ENCODE measurements at regions not wholly inside any gene's neighbourhood (a gene's known extent, or its start where the extent isn't known, plus 50 kb on each side); places are given as distances from the start of the nearest gene placed in this dataset.

- no peak for DNase-seq (ENCODE audit: low read depth)
Observed at GRCh38 chr13:85469320-85469719, 329.9 kb downstream of the SLITRK6 start.

- DNase-seq (ENCODE audit: low read depth): no peak
Observed at GRCh38 chr13:85462792-85463425, 336.3 kb downstream of the SLITRK6 start.

GRCh38 chr13:85461621-85462020, 337.6 kb downstream of the SLITRK6 start:
- no peak for DNase-seq (ENCODE audit: low read depth)

- no peak for DNase-seq (ENCODE audit: low read depth)
Observed at GRCh38 chr13:85445534-85445933, 353.7 kb downstream of the SLITRK6 start.

- no peak for DNase-seq (ENCODE audit: low read depth)
Observed at GRCh38 chr13:85441975-85442374, 357.2 kb downstream of the SLITRK6 start.

- no peak for DNase-seq (ENCODE audit: low read depth)
Observed at GRCh38 chr13:85441364-85441763, 357.9 kb downstream of the SLITRK6 start.

GRCh38 chr13:85436029-85436428, 363.2 kb downstream of the SLITRK6 start:
- DNase-seq (ENCODE audit: low read depth): no peak

- no peak for DNase-seq (ENCODE audit: low read depth)
Observed at GRCh38 chr13:85434927-85435326, 364.3 kb downstream of the SLITRK6 start.

- DNase-seq (ENCODE audit: low read depth): no peak
Observed at GRCh38 chr13:85432881-85433280, 366.3 kb downstream of the SLITRK6 start.

- DNase-seq (ENCODE audit: low read depth): no peak
Observed at GRCh38 chr13:85431720-85432119, 367.5 kb downstream of the SLITRK6 start.

GRCh38 chr13:85430216-85430794, 368.9 kb downstream of the SLITRK6 start:
- no peak for DNase-seq (ENCODE audit: low read depth)

- peak; percentile 4 for DNase-seq (ENCODE audit: low read depth)
Observed at GRCh38 chr13:85427416-85427815, 371.8 kb downstream of the SLITRK6 start.

- no peak for DNase-seq (ENCODE audit: low read depth)
Observed at GRCh38 chr13:85420136-85420535, 379.1 kb downstream of the SLITRK6 start.

- DNase-seq (ENCODE audit: low read depth): no peak
Observed at GRCh38 chr13:85419611-85420010, 379.6 kb downstream of the SLITRK6 start.

GRCh38 chr13:85417807-85418206, 381.4 kb downstream of the SLITRK6 start:
- DNase-seq (ENCODE audit: low read depth): no peak

GRCh38 chr13:85413664-85414063, 385.6 kb downstream of the SLITRK6 start:
- DNase-seq (ENCODE audit: low read depth): no peak

GRCh38 chr13:85412448-85412847, 386.8 kb downstream of the SLITRK6 start:
- no peak for DNase-seq (ENCODE audit: low read depth)

- DNase-seq (ENCODE audit: low read depth): no peak
Observed at GRCh38 chr13:85411591-85411990, 387.6 kb downstream of the SLITRK6 start.

GRCh38 chr13:85408415-85408814, 390.8 kb downstream of the SLITRK6 start:
- DNase-seq (ENCODE audit: low read depth): no peak

GRCh38 chr13:85406269-85406975, 392.8 kb downstream of the SLITRK6 start:
- no peak for DNase-seq (ENCODE audit: low read depth)

- DNase-seq (ENCODE audit: low read depth): no peak
Observed at GRCh38 chr13:85405316-85405897, 393.8 kb downstream of the SLITRK6 start.

- DNase-seq (ENCODE audit: low read depth): no peak
Observed at GRCh38 chr13:85386424-85386823, 412.8 kb downstream of the SLITRK6 start.

GRCh38 chr13:85383291-85383690, 415.9 kb downstream of the SLITRK6 start:
- DNase-seq (ENCODE audit: low read depth): no peak
